ENCODE measurements at regions not wholly inside any gene's neighbourhood (a gene's known extent, or its start where the extent isn't known, plus 50 kb on each side); places are given as distances from the start of the nearest gene placed in this dataset.

DNA sequence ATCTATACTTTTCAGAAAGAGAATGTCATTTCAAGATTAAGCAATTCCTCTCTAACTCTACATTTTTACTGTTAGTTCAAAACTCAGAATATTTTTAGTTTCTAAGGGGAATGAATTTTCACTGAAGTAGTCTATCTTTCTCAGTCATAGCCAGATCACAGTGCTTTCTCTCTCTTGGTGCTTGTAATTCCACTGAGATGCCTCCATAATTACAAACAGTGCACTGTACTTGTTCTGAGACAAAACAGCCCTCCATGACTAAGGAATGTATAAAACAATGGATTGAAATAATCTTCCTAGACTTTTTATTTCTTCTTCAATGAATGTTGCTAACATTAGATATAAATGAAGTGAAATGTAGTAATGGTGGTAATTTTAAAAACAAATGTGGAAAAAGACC, 603.2 kb upstream of the FAM241A start:
- TF ChIP-seq, protein P1, sequence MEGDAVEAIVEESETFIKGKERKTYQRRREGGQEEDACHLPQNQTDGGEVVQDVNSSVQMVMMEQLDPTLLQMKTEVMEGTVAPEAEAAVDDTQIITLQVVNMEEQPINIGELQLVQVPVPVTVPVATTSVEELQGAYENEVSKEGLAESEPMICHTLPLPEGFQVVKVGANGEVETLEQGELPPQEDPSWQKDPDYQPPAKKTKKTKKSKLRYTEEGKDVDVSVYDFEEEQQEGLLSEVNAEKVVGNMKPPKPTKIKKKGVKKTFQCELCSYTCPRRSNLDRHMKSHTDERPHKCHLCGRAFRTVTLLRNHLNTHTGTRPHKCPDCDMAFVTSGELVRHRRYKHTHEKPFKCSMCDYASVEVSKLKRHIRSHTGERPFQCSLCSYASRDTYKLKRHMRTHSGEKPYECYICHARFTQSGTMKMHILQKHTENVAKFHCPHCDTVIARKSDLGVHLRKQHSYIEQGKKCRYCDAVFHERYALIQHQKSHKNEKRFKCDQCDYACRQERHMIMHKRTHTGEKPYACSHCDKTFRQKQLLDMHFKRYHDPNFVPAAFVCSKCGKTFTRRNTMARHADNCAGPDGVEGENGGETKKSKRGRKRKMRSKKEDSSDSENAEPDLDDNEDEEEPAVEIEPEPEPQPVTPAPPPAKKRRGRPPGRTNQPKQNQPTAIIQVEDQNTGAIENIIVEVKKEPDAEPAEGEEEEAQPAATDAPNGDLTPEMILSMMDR (IDR thresholded peaks at IDR 0.05; ENCODE audit: low read depth, low read length, missing control alignments): no peak
- no peak for DNase-seq
- Histone ChIP-seq H3K27me3 (replicated peaks) (no peaks in the 10 kb centered on the region), H3K36me3 (replicated peaks) (no peaks in the 10 kb centered on the region), H3K4me3 (ENCODE audit: low read depth, low read length) (no peak overlapping the region), H3K27ac (no peak overlapping the region)
- in situ Hi-C loops (cut with HindIII; ENCODE audit: low pct_ligation_motif_present, low sequenced_read_pairs): no loop called here

DNA sequence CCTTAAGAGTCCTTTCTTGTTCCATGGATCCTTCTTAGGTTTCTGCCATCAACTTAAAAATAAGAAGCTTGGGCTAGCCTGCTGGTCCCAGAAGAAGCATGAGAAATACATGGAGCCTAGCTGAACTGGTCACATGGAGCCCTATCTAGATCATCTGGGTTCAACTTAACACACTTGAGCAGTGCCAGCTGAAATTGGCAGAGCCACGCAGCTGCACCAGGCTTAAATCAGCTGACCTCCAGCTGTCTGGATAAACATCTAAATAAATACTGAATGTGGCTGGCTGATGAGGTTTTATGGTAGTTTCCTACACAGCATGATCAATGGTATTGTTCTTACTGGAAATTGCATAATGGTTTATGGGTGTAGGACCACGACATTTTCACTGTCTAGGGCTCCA, 598.4 kb upstream of the FAM241A start:
- no peak for DNase-seq
- H3K27me3 ChIP-seq (replicated peaks): no peaks in the 10 kb centered on the region
- in situ Hi-C loops (cut with HindIII; ENCODE audit: low pct_ligation_motif_present, low sequenced_read_pairs): no loop called here
- H3K27ac ChIP-seq: no peak overlapping the region
- H3K36me3 ChIP-seq (replicated peaks): no peaks in the 10 kb centered on the region
- H3K4me3 ChIP-seq (ENCODE audit: low read depth, low read length): no peak overlapping the region
- TF ChIP-seq, protein P1 (IDR thresholded peaks at IDR 0.05; ENCODE audit: low read depth, low read length, missing control alignments): no peak

DNA sequence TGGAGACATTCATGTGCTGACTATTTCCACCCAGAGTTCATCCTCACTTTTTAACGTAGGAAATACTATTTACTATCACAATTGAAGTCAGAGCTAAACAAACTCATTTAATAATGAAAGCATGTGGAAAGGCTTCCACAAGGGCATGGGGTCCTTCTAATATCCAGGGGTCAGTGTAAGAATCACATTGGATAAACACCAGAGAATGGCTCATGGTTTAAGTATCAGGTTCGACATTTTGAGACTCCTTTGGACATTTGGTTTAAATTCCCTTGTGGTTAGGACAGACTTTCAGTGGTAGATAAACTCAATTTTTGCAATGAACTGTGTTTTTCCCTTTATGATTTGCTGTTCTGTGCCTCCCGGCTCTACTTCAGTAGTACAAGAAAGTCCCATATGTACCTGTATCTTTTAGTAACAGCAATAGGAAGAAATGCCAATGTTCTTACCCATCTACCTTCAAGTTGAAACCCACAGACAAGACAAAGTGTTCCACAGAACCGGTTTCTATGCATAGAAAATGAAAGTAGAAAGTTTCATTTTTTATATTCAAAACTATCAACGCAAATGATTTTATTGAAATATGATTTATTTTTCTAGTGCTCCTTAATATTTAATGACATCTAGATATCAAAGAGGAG, 589.0 kb upstream of the FAM241A start:
- Histone ChIP-seq H3K36me3 (replicated peaks) (no peaks in the 10 kb centered on the region), H3K4me3 (ENCODE audit: low read depth, low read length) (no peak overlapping the region), H3K27ac (no peak overlapping the region), H3K27me3 (replicated peaks) (no peaks in the 10 kb centered on the region)
- in situ Hi-C loops (cut with HindIII; ENCODE audit: low pct_ligation_motif_present, low sequenced_read_pairs): no loop called here
- no peak for DNase-seq
- TF ChIP-seq, protein P1 (IDR thresholded peaks at IDR 0.05; ENCODE audit: low read depth, low read length, missing control alignments): no peak

DNA sequence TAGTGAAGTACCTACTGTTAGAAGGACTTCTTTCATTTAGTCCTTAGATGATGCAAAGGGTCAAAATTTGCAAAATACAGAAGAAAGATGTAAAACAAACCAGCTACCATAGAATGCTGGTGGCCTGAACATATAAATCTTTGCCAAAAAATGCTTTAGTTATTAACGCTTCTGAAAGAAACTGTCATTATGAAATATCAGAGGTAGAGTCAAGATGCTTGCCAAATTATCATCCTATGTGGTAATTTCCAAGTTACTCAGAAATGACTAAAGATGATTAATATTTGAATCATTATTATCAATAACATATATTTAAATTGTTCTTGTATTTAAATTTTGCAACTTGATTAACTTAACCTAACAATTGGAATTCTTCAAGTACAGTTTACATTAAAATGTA, 588.4 kb upstream of the FAM241A start:
- H3K27ac ChIP-seq: no peak overlapping the region
- H3K4me3 ChIP-seq (ENCODE audit: low read depth, low read length): no peak overlapping the region

DNA sequence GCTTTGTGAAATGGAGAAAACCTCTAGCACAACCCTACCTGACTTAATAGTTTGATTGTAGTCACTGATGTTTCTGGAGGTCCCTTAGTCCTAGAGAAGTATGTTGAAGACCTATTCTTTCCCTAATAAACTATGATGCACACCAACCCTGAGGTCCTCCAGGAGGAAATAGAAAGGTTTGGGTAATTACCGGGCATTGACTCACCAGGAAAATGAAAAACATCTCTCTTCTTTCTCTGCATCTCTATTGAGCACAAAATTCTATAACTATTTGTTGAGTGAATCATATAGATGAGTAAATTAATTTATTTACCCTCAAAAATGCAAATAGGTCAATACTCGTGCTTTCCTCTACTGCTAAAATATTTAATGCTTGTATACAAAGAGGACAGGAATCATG, 582.4 kb upstream of the FAM241A start:
- TF ChIP-seq, protein P1 (IDR thresholded peaks at IDR 0.05; ENCODE audit: low read depth, low read length, missing control alignments): no peak
- no peak for DNase-seq
- in situ Hi-C loops (cut with HindIII; ENCODE audit: low pct_ligation_motif_present, low sequenced_read_pairs): no loop called here
- H3K4me3 ChIP-seq (ENCODE audit: low read depth, low read length): no peak overlapping the region
- H3K27ac ChIP-seq: no peak overlapping the region
- H3K27me3 ChIP-seq (replicated peaks): no peaks in the 10 kb centered on the region
- H3K36me3 ChIP-seq (replicated peaks): no peaks in the 10 kb centered on the region

More for the DNA sequence above, 588.4 kb upstream of the FAM241A start:
- Histone ChIP-seq H3K36me3 (replicated peaks) (no peaks in the 10 kb centered on the region), H3K27me3 (replicated peaks) (no peaks in the 10 kb centered on the region)
- TF ChIP-seq, protein P1 (IDR thresholded peaks at IDR 0.05; ENCODE audit: low read depth, low read length, missing control alignments): no peak
- no peak for DNase-seq
- in situ Hi-C loops (cut with HindIII; ENCODE audit: low pct_ligation_motif_present, low sequenced_read_pairs): no loop called here

DNA sequence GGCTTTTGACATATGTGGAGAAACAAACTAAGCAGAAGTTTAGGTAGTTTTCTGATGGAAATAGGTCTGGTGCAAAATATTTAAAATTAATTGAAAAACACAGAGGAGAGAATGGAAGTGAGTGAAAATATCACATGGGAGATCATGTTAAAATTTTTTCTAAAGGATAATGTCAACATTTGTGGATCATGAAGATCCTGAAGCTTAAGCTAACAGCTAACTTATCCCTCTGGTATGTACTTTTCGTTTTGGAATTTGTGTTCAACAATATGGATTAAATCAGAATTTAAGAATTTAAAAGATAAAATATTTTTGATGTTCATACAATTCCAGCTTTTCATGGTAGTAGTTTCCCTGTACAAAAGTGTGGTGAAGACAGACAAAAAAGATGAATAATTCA, 572.8 kb upstream of the FAM241A start:
- no peak for DNase-seq
- H3K27ac ChIP-seq: no peak overlapping the region
- no peaks in the 10 kb centered on the region for H3K36me3 ChIP-seq (replicated peaks)
- TF ChIP-seq, protein P1 (IDR thresholded peaks at IDR 0.05; ENCODE audit: low read depth, low read length, missing control alignments): no peak
- H3K27me3 ChIP-seq (replicated peaks): no peaks in the 10 kb centered on the region
- in situ Hi-C loops (cut with HindIII; ENCODE audit: low pct_ligation_motif_present, low sequenced_read_pairs): no loop called here
- no peak overlapping the region for H3K4me3 ChIP-seq (ENCODE audit: low read depth, low read length)

Data from brain microvascular endothelial cell (primary cell).